Smooth muscle cell (in vitro differentiated cells): ENCODE measurements at regions not wholly inside any gene's neighbourhood (a gene's known extent, or its start where the extent isn't known, plus 50 kb on each side); places are given as distances from the start of the nearest gene placed in this dataset.
"Not testable (repeated sequence)": the region's sequence is repeated elsewhere in the genome, so short reads cannot be mapped to it uniquely, and the experiment has no call there.

Experiments
- DNase-seq: peaks from one replicate; lab custom pipeline; 2025; ENCODE audit not compliant: unreplicated experiment; lab: John Stamatoyannopoulos, UW
- H2AFZ ChIP-seq: fragments of 200-600 bp; sonication (generic); 2 replicates; pipeline ENCODE4 v1.6.0; 2016; ENCODE audit warnings: antibody characterized with exemption, low read depth, mild to moderate bottlenecking
- H3F3A ChIP-seq: fragments of 200-600 bp; sonication (generic); 2 replicates; pipeline ENCODE4 v1.6.0; 2017; ENCODE audit warnings: antibody characterized with exemption, low read depth
- H3K27ac ChIP-seq: fragments of 200-600 bp; sonication (generic); 2 replicates; pipeline ENCODE4 v1.5.1; 2016; ENCODE audit warnings: low read depth, mild to moderate bottlenecking
- H3K27me3 ChIP-seq: fragments of 200-600 bp; sonication (generic); 2 replicates; pipeline ENCODE4 v1.6.1; 2016; ENCODE audit warnings: low read depth, mild to moderate bottlenecking
- H3K36me3 ChIP-seq: fragments of 200-600 bp; sonication (generic); 2 replicates; pipeline ENCODE4 v1.5.1; 2016; ENCODE audit warnings: low read depth
- H3K4me1 ChIP-seq: fragments of 200-600 bp; sonication (generic); 2 replicates; pipeline ENCODE4 v1.5.1; 2016; ENCODE audit warnings: low read depth
- H3K4me2 ChIP-seq: fragments of 200-600 bp; sonication (generic); 2 replicates; pipeline ENCODE4 v1.6.0; 2016; ENCODE audit warnings: mild to moderate bottlenecking
- H3K4me3 ChIP-seq: fragments of 200-600 bp; sonication (generic); 2 replicates; pipeline ENCODE4 v1.5.1; 2016; ENCODE audit warnings: mild to moderate bottlenecking
- H3K79me2 ChIP-seq: fragments of 200-600 bp; sonication (generic); 2 replicates; pipeline ENCODE4 v1.6.0; 2016; ENCODE audit warnings: low read depth, mild to moderate bottlenecking
- H3K9ac ChIP-seq: fragments of 200-600 bp; sonication (generic); 2 replicates; pipeline ENCODE4 v1.6.0; 2016; ENCODE audit warnings: low read depth
- H3K9me3 ChIP-seq: fragments of 200-600 bp; sonication (generic); replicated peaks from 2 replicates; pipeline ENCODE4 v1.5.1; 2016; ENCODE audit warnings: low read depth
- H4K20me1 ChIP-seq: fragments of 200-600 bp; sonication (generic); 2 replicates; pipeline ENCODE4 v1.6.0; 2016; ENCODE audit warnings: low read depth
- WGBS: methylation state at CpG from one replicate; pipeline ENCODE4 v1.1.7; 2016; ENCODE audit warnings: low lambda C conversion rate; 5-methylcytosine and 5-hydroxymethylcytosine counted together
- TF ChIP-seq, protein P1 (sequence below): fragments of 200-600 bp; sonication (generic); IDR thresholded peaks from 2 replicates; pipeline ENCODE4 v1.5.1; 2017; ENCODE audit warnings: borderline replicate concordance, mild to moderate bottlenecking, antibody characterized with exemption; ENCODE audit not compliant: insufficient read depth, poor library complexity, severe bottlenecking

DNA sequence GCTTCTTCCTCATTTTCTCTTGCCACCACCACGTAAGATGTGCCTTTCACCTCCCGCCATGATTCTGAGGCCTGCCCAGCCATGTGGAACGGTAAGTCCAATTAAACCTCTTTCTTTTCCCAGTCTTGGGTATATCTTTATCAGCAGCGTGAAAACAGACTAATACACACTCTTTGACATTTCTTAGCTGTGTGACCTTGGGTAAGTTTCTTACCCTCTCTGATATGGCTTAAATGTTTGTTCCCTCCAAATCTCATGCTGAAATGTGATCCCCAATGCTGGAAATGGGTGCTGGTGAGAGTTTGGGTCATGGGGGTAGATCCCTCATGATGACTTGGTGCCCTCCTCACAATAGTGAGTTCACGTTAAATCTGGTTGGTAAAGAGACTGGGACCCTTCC, 188.8 kb upstream of the IRX4 start:
- H2AFZ ChIP-seq = no peak overlapping the region
- H3K36me3 ChIP-seq = no peaks in the 10 kb centered on the region
- H3K27ac ChIP-seq = no peak overlapping the region
- no peaks in the 10 kb centered on the region for H3F3A ChIP-seq
- no peaks in the 10 kb centered on the region for H3K4me1 ChIP-seq
- no peak overlapping the region for H3K9ac ChIP-seq
- no peak overlapping the region for H3K4me2 ChIP-seq
- H3K9me3 ChIP-seq = no peaks in the 10 kb centered on the region
- H3K79me2 ChIP-seq = no peaks in the 10 kb centered on the region
- TF ChIP-seq, protein P1, sequence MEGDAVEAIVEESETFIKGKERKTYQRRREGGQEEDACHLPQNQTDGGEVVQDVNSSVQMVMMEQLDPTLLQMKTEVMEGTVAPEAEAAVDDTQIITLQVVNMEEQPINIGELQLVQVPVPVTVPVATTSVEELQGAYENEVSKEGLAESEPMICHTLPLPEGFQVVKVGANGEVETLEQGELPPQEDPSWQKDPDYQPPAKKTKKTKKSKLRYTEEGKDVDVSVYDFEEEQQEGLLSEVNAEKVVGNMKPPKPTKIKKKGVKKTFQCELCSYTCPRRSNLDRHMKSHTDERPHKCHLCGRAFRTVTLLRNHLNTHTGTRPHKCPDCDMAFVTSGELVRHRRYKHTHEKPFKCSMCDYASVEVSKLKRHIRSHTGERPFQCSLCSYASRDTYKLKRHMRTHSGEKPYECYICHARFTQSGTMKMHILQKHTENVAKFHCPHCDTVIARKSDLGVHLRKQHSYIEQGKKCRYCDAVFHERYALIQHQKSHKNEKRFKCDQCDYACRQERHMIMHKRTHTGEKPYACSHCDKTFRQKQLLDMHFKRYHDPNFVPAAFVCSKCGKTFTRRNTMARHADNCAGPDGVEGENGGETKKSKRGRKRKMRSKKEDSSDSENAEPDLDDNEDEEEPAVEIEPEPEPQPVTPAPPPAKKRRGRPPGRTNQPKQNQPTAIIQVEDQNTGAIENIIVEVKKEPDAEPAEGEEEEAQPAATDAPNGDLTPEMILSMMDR = no peak
- H3K27me3 ChIP-seq = no peaks in the 10 kb centered on the region
- DNase-seq = no peak
- H4K20me1 ChIP-seq = no peaks in the 10 kb centered on the region
- WGBS = 95% methylated on average over 5 of the region's 5 CpGs
- H3K4me3 ChIP-seq = no peak overlapping the region

DNA sequence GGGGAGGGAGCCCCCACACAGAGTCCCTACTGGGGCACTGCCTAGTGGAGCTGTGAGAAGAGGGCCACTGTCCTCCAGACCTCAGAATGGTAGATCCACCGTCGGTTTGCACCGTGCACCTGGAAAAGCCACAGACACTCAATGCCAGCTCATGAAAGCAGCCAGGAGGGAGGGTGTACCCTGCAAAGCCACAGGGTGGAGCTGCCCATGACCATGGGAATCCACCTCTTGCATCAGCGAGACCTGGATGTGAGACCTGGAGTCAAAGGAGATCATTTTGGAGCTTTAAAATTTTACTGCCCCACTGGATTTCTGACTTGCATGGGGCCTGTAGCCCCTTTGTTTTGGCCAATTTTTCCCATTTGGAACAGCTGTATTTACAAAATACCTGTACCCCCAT, 188.1 kb upstream of the IRX4 start:
- H3F3A ChIP-seq, H3K36me3 ChIP-seq, H3K27ac ChIP-seq, H3K9me3 ChIP-seq, H3K9ac ChIP-seq, DNase-seq, H3K27me3 ChIP-seq, H4K20me1 ChIP-seq, H3K79me2 ChIP-seq, H3K4me3 ChIP-seq, H3K4me2 ChIP-seq, H3K4me1 ChIP-seq, H2AFZ ChIP-seq: not testable (repeated sequence)
- 96% methylated on average over 4 of the region's 4 CpGs for WGBS

DNA sequence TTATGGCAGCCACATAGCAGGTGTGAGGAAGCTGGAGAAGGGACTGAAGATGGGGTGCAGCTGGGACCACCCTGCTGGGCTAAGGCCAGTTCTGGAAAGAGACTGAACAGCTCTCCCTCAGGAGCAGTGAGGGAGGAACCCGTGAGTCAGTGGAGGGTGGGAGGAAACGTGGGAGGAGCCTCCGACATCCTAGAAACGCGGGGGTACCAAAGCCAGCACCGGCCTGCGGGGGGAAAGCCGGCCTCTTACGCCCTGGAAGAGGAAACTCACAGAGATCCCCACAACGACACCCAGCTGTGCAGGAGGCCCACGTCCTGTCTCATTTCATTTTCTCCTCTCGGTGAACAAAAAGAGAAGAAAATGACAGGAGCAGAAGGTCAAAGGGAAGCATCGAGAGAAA, 185.8 kb upstream of the IRX4 start:
- DNase-seq = no peak
- TF ChIP-seq, protein P1 = no peak
- Histone ChIP-seq H4K20me1 (no peaks in the 10 kb centered on the region), H3K4me2 (no peak overlapping the region), H3K4me1 (no peaks in the 10 kb centered on the region), H3K36me3 (no peaks in the 10 kb centered on the region), H3K9me3 (no peaks in the 10 kb centered on the region), H3K27ac (no peak overlapping the region), H2AFZ (no peak overlapping the region), H3K4me3 (no peak overlapping the region), H3K9ac (no peak overlapping the region), H3F3A (no peaks in the 10 kb centered on the region), H3K27me3 (no peaks in the 10 kb centered on the region), H3K79me2 (no peaks in the 10 kb centered on the region)
- WGBS = 66% methylated on average over 12 of the region's 13 CpGs

DNA sequence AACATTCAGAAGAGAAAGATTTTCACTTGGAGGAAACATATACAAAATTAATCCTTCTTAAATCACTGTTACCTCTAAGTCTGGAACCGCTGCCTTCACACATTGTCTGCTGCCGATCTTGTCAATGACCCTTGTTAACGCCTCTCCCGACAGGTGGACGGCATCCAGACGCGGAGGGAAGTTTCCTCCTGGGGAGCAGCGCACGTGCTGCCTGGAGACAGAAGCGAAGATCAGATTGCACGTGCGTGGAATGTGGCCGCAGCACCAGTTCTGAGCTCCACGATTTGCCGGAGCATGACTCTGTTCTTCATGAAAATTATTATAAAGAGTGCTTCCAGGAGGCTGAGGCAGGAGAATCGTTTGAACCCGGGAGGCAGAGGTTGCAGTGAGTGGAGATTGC, 183.6 kb upstream of the IRX4 start:
- 81% methylated on average over 17 of the region's 17 CpGs for WGBS
- no peaks in the 10 kb centered on the region for H3F3A ChIP-seq
- no peak overlapping the region for H2AFZ ChIP-seq
- no peak overlapping the region for H3K4me3 ChIP-seq
- no peaks in the 10 kb centered on the region for H3K9me3 ChIP-seq
- H4K20me1 ChIP-seq = no peaks in the 10 kb centered on the region
- no peak overlapping the region for H3K9ac ChIP-seq
- H3K4me2 ChIP-seq = no peak overlapping the region
- TF ChIP-seq, protein P1 = no peak
- H3K27me3 ChIP-seq = no peaks in the 10 kb centered on the region
- H3K36me3 ChIP-seq = no peaks in the 10 kb centered on the region
- H3K27ac ChIP-seq = no peak overlapping the region
- H3K4me1 ChIP-seq = no peaks in the 10 kb centered on the region
- no peak for DNase-seq
- no peaks in the 10 kb centered on the region for H3K79me2 ChIP-seq

DNA sequence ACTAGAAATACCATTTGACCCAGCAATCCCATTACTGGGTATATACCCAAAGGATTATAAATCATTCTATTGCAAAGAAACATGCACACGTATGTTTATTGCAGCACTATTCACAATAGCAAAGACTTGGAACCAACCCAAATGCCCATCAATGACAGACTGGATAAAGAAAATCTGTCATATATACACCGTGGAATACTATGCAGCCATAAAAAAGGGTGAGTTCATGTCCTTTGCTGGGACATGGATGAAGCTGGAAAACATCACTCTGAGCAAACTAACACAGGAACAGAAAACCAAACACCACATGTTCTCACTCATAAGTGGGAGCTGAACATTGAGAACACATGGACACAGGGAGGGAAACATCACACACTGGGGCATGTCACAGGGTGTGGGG, 180.7 kb upstream of the IRX4 start:
- not testable (repeated sequence) for H3K27me3 ChIP-seq, DNase-seq, H2AFZ ChIP-seq, H3K27ac ChIP-seq, H3K9ac ChIP-seq, H3K79me2 ChIP-seq, H3F3A ChIP-seq, H3K4me2 ChIP-seq, H3K4me3 ChIP-seq, H3K4me1 ChIP-seq, H3K9me3 ChIP-seq, H3K36me3 ChIP-seq, H4K20me1 ChIP-seq
- WGBS = 83% methylated on average over 2 of the region's 2 CpGs
